RWPE1 (cell line): ENCODE measurements at regions not wholly inside any gene's neighbourhood (a gene's known extent, or its start where the extent isn't known, plus 50 kb on each side); places are given as distances from the start of the nearest gene placed in this dataset.

Source experiments
- CTCF ChIA-PET: fragments of 350-600 bp; sonication (Branson Sonifier 250); formaldehyde crosslinking; extraction: SDS; loops from one replicate; lab custom pipeline; 2021; lab: Yijun Ruan, JAX
- POLR2A ChIA-PET: fragments of 400-600 bp; formaldehyde crosslinking; extraction: SDS; loops from one replicate; lab custom pipeline; 2020; ENCODE audit warnings: antibody characterized with exemption; ENCODE audit not compliant: low non-redundant PET; lab: Yijun Ruan, JAX
- DNase-seq: peaks from one replicate; pipeline ENCODE4 v3.0.0; 2012; ENCODE audit warnings: low spot score
- H3K27ac ChIP-seq: fragments of 450-650 bp; 2 replicates; pipeline ENCODE4 v1.5.1; 2017
- CTCF ChIP-seq: fragments of 450-650 bp; conservative IDR thresholded peaks from 2 replicates; pipeline ENCODE4 v1.5.1; 2017; ENCODE audit warnings: low read depth, mild to moderate bottlenecking

DNA sequence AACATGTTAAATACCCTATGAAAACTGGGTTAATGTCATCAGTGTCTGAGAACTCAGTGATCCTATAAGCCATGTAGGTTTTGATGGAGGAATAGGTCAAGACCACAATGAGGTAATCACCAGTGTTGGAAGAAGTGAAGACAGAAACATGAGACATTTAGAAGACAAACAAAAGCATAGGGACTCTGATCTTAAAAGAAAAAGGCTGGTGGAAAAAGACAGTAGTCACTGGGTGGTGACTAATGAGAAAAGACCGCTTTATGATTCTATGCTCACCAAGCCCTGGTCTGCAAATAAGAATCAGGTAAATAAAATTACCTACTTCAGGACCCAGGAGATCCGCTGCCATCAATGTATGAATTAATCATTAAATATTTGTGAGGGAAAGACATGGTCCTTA lies 271.9 kb downstream of the GPD2 start:
- ChIA-PET CTCF (no interaction called here), POLR2A (no interaction called here)
- no peak for TF ChIP-seq CTCF
- no peak for DNase-seq
- no peak overlapping the region for H3K27ac ChIP-seq

DNA sequence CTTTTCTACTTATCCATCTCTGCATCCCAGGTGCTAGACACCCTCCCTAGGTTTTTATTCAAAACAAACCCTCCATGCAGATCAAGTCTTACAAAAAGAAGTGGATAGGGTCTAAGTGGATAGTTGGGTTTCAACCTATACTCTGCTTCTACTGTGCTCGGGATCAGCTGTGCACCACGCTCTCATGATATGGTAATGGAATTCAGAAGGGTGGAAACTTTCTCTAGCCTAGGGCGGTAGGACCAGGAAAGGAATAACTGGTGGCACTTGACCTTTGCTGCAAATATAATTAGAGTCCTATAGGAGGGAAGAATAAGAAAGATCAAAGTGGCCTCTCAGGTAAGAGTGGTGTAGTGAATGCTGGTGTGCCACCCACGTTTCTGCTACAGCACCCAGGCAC lies 272.9 kb downstream of the GPD2 start:
- no peak overlapping the region for H3K27ac ChIP-seq
- CTCF ChIA-PET: no interaction called here
- POLR2A ChIA-PET: no interaction called here
- no peak for TF ChIP-seq CTCF
- no peak for DNase-seq

DNA sequence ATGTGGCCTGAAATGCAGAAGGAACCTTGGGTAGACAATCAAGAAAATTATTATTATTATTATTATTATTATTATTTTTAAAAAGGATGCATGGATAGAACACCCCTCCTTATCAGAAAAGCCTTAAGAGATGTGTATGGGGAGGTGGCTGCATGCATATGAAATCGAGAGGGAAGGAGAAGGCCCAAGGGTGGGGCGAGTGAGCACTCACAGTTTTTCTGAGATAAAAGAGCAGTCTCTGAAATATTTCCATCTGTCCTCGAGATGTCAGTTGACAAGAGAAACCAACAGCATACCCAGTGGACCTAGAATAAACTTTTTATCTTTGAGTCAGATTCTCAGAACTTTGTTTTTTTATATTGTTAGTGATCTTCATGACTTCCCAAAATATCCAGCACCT lies 282.9 kb downstream of the GPD2 start:
- TF ChIP-seq CTCF: no peak
- no peak for DNase-seq
- ChIA-PET CTCF (no interaction called here), POLR2A (no interaction called here)
- no peak overlapping the region for H3K27ac ChIP-seq

- ChIA-PET POLR2A (no interaction called here), CTCF (no interaction called here)
- no peak for DNase-seq
- no peak for TF ChIP-seq CTCF
- H3K27ac ChIP-seq: no peak overlapping the region
Observed at GRCh38 chr2:156727867-156728266, 291.7 kb downstream of the GPD2 start.

GRCh38 chr2:156728328-156728727 lies 292.1 kb downstream of the GPD2 start:
- ChIA-PET CTCF (no interaction called here), POLR2A (no interaction called here)
- H3K27ac ChIP-seq: no peak overlapping the region
- no peak for DNase-seq
- TF ChIP-seq CTCF: no peak

- TF ChIP-seq CTCF: no peak
- no peak overlapping the region for H3K27ac ChIP-seq
Observed at GRCh38 chr2:156731506-156731905, 295.3 kb downstream of the GPD2 start.

GRCh38 chr2:156736950-156737349 lies 300.8 kb downstream of the GPD2 start:
- ChIA-PET CTCF (interaction anchor here (0.6 to 0.7 kb wide), 2 partner anchors 139 to 1361 kb away, joined by 3 to 4 read pairs; no protein-coding TSS in a partner anchor), POLR2A (no interaction called here)
- no peak overlapping the region for H3K27ac ChIP-seq
- no peak for DNase-seq
- no peak for TF ChIP-seq CTCF

More at GRCh38 chr2:156731506-156731905, 295.3 kb downstream of the GPD2 start:
- ChIA-PET POLR2A (no interaction called here), CTCF (no interaction called here)
- DNase-seq: no peak
